CD8-positive, alpha-beta memory T cell (primary cell): ENCODE measurements at regions not wholly inside any gene's neighbourhood (a gene's known extent, or its start where the extent isn't known, plus 50 kb on each side); places are given as distances from the start of the nearest gene placed in this dataset.
"Not testable (repeated sequence)": the region's sequence is repeated elsewhere in the genome, so short reads cannot be mapped to it uniquely, and the experiment has no call there.

ENCODE experiments used
- CTCF ChIA-PET: fragments of 350-600 bp; sonication (Branson Sonifier 250); formaldehyde crosslinking; loops from one replicate; lab custom pipeline; 2021; ENCODE audit warnings: antibody characterized with exemption; lab: Charles Lee
- POLR2A ChIA-PET: fragments of 350-600 bp; sonication (Branson Sonifier 250); formaldehyde crosslinking; loops from one replicate; lab custom pipeline; 2021; ENCODE audit warnings: antibody characterized with exemption; lab: Charles Lee
- DNase-seq, 5 donors: peaks; one replicate each; pipeline versions ENCODE4 v3.0.0 to v3.0.0-alpha.2; 2020 to 2022; ENCODE audit warnings: mixed read lengths in 1 of 5
- H3K27ac ChIP-seq: one replicate; pipeline ENCODE4 v1.7.0; 2013; ENCODE audit warnings: low read depth, mild to moderate bottlenecking, low read length, moderate library complexity
- H3K27me3 ChIP-seq: 2 replicates; pipeline ENCODE4 v1.7.0; 2013; ENCODE audit warnings: low read length, mild to moderate bottlenecking; ENCODE audit not compliant: insufficient read depth, poor library complexity, severe bottlenecking
- H3K36me3 ChIP-seq: 2 replicates; pipeline ENCODE4 v1.7.0; 2013; ENCODE audit warnings: mild to moderate bottlenecking, low read length, moderate library complexity; ENCODE audit not compliant: insufficient read depth
- H3K4me1 ChIP-seq: 2 replicates; pipeline ENCODE4 v1.7.0; 2013; ENCODE audit warnings: mild to moderate bottlenecking, low read length, moderate library complexity; ENCODE audit not compliant: insufficient read depth
- H3K4me3 ChIP-seq: 2 replicates; pipeline ENCODE4 v1.7.0; 2013; ENCODE audit warnings: mild to moderate bottlenecking, low read length
- H3K9me3 ChIP-seq: 2 replicates; pipeline ENCODE4 v1.7.0; 2013; ENCODE audit warnings: mild to moderate bottlenecking, low read length
- H3K27ac Mint-ChIP-seq, 8 donors: one replicate each; pipeline ENCODE4 v1.8.0; 2020 to 2021; ENCODE audit warnings: mixed read lengths in 8 of 8, mild to moderate bottlenecking in 6 of 8, inconsistent platforms in 3 of 8, moderate library complexity in 3 of 8
- H3K27me3 Mint-ChIP-seq, 2 donors: one replicate each; pipeline ENCODE4 v1.8.0; 2020 to 2021; ENCODE audit warnings: mixed read lengths in 2 of 2, mild to moderate bottlenecking in 1 of 2, moderate library complexity in 1 of 2
- H3K36me3 Mint-ChIP-seq, 3 donors: one replicate each; pipeline ENCODE4 v1.8.0; 2020 to 2021; ENCODE audit warnings: mixed read lengths in 3 of 3, inconsistent platforms in 1 of 3, mild to moderate bottlenecking in 1 of 3
- H3K4me1 Mint-ChIP-seq, 3 donors: one replicate each; pipeline ENCODE4 v1.8.0; 2020 to 2021; ENCODE audit warnings: mixed read lengths in 3 of 3, inconsistent platforms in 1 of 3, mild to moderate bottlenecking in 1 of 3
- H3K4me3 Mint-ChIP-seq, 7 donors: one replicate each; pipeline ENCODE4 v1.8.0; 2020 to 2021; ENCODE audit warnings: mixed read lengths in 7 of 7, mild to moderate bottlenecking in 6 of 7, moderate library complexity in 4 of 7, inconsistent platforms in 2 of 7
- H3K9me3 Mint-ChIP-seq, 5 donors: one replicate each; pipeline ENCODE4 v1.8.0; 2020 to 2022; ENCODE audit warnings: mixed read lengths in 5 of 5, mild to moderate bottlenecking in 3 of 5, moderate library complexity in 2 of 5, inconsistent platforms in 1 of 5

DNA sequence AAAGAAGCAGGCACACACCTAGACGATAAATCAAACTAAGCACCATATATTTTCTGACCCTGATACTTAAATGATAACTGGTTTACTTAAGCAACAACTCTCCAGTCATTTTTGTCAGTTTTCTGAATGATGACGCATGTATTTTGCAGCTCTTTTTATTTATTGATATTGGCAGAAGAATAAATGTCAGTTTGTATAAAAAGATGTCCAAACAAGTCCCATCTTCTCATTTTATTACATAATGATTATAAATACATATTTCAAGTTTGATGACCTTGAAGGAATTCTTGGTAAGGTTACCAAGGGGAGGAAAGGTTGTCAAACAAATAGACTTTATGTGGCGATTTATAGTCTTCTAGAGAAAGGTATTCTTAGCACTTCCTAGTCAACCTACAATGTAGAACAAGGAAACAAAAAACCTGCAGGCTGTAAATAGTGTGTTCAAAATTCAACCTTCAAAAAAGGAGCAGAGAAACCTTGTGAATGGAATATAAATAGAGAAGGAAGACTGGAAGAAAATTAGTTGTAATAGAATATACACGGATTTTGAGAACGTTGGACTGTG lies 190.7 kb downstream of the JRKL start:
- Histone ChIP-seq H3K27me3 (no peaks in the 10 kb centered on the region), H3K4me3 (no peak overlapping the region), H3K4me1 (no peaks in the 10 kb centered on the region), H3K27ac (no peak overlapping the region), H3K9me3 (no peaks in the 10 kb centered on the region), H3K36me3 (no peaks in the 10 kb centered on the region)
- ChIA-PET POLR2A (no interaction called here), CTCF (no interaction called here)
- H3K36me3 Mint-ChIP-seq = no peaks in the 10 kb centered on the region
- H3K27me3 Mint-ChIP-seq = peaks cover 3% of the 10 kb centered on the region in 2 donors
- DNase-seq = no peak
- no peak overlapping the region for H3K27ac Mint-ChIP-seq
- peaks cover 0 to 8% (median 2%) of the 10 kb centered on the region in 5 donors for H3K9me3 Mint-ChIP-seq
- no peaks in the 10 kb centered on the region for H3K4me1 Mint-ChIP-seq
- no peak overlapping the region for H3K4me3 Mint-ChIP-seq

DNA sequence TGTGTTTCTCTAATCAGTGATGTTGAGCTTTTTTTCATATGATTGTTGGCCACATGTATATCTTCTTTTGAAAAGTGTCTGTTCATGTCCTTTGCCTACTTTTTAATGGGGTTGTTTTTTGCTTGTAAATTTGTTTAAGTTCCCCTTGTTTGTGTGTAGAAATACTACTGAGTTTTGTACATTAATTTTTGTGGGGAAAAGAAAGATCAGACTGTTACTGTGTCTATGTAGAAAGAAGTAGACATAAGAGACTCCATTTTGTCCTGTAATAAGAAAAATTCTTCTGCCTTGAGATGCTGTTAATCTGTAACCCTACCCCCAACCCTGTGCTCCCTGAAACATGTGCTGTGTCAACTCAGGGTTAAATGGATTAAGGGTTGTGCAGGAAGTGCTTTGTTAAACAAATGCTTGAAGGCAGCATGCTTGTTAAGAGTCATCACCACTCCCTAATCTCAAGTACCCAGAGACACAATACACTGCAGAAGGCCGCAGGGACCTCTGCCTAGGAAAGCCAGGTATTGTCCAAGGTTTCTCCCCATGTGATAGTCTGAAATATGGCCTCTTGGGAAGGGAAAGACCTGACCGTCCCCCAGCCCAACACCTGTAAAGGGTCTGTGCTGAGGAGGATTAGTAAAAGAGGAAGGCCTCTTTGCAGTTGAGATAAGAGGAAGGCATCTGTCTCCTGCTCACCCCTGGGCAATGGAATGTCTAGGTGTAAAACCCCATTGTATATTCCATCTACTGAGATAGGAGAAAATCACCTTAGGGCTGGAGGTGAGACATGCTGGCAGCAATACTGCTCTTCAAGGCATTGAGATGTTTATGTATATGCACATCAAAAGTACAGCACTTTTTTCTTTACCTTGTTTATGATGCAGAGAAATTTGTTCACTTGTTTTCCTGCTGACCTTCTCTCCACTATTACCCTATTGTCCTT lies 196.4 kb downstream of the JRKL start:
- H3K27me3 ChIP-seq, H3K27ac Mint-ChIP-seq, DNase-seq, H3K36me3 Mint-ChIP-seq, CTCF ChIA-PET, H3K4me1 ChIP-seq, H3K36me3 ChIP-seq, H3K27ac ChIP-seq, H3K27me3 Mint-ChIP-seq, H3K9me3 Mint-ChIP-seq, H3K4me3 Mint-ChIP-seq, H3K9me3 ChIP-seq, POLR2A ChIA-PET, H3K4me1 Mint-ChIP-seq, H3K4me3 ChIP-seq: not testable (repeated sequence)

DNA sequence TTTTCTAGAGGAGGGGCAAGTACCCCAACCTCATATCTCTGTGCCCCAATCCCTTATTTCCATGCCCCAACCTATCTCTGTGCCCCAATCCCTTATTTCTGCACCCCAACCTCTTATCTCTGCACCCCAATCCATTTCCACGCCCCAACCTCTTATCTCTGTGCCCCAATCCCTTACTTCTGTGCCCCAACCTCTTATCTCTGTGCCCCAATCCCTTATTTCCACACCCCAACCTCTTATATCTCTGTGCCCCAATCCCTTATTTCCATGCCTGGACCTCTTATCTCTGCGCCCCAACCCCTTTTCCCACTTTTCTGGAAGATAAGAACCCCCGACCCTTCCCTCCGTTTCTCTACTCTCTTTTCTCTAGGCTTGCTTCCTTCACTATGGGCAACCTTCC lies 199.0 kb downstream of the JRKL start:
- H3K4me1 ChIP-seq, H3K4me3 Mint-ChIP-seq, H3K9me3 Mint-ChIP-seq, CTCF ChIA-PET, H3K4me3 ChIP-seq, H3K9me3 ChIP-seq, H3K27me3 ChIP-seq, H3K36me3 ChIP-seq, POLR2A ChIA-PET, H3K27ac Mint-ChIP-seq, DNase-seq, H3K27me3 Mint-ChIP-seq, H3K27ac ChIP-seq, H3K4me1 Mint-ChIP-seq, H3K36me3 Mint-ChIP-seq: not testable (repeated sequence)

- CTCF ChIA-PET = interaction anchor here (1.1 kb wide), 1 partner anchor 16 kb away, joined by 3 read pairs; no protein-coding TSS in a partner anchor
- DNase-seq = no peak
Measured at GRCh38 chr11:96595011-96595410, 205.2 kb downstream of the JRKL start.

DNA sequence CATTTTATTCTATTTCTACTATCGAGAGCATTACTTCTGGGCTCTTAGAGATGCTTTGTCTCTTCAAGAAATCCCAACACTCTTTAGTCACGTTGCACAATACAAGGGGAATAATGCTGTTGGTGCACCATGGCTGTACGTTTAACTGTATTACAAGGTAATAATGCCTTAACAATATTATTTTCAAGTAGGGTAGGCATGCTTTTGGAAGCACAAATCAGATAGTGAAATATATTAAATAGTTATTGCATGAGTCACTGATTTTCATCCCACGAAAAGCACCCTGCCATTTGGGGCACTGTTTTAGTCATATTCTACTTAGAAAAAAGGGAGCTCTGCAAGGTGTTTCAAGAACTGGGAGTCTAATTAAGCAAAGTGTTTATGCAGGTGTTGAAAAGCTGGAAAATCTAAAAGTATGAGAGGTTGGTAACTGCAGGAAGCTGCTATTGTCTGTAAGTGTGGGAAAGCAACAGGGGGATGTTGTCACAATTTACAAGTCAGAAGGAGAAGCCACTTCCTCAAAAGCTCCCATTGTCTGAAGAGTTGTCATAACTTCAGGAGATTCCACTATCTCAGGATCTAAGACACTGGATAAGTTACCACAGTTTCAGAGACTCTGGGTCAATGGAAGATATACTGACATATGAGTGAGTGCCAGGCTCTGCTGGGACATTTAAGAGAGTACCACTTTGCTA lies 218.2 kb downstream of the JRKL start:
- no peaks in the 10 kb centered on the region for H3K36me3 Mint-ChIP-seq
- H3K4me3 Mint-ChIP-seq = no peak overlapping the region
- no peaks in the 10 kb centered on the region for H3K36me3 ChIP-seq
- H3K27me3 Mint-ChIP-seq = peaks cover 0 to 1% of the 10 kb centered on the region in 2 donors
- H3K4me1 ChIP-seq = no peaks in the 10 kb centered on the region
- no peaks in the 10 kb centered on the region for H3K4me1 Mint-ChIP-seq
- POLR2A ChIA-PET = no interaction called here
- DNase-seq = no peak
- H3K9me3 Mint-ChIP-seq = peaks cover 0 to 4% (median 0%) of the 10 kb centered on the region in 5 donors
- H3K27ac Mint-ChIP-seq = no peak overlapping the region
- H3K4me3 ChIP-seq = no peak overlapping the region
- no peaks in the 10 kb centered on the region for H3K27me3 ChIP-seq
- CTCF ChIA-PET = no interaction called here
- H3K9me3 ChIP-seq = no peaks in the 10 kb centered on the region
- no peak overlapping the region for H3K27ac ChIP-seq

More at GRCh38 chr11:96595011-96595410, 205.2 kb downstream of the JRKL start:
- H3K4me1 Mint-ChIP-seq = no peaks in the 10 kb centered on the region
- no peak overlapping the region for H3K27ac Mint-ChIP-seq
- H3K27ac ChIP-seq = no peak overlapping the region
- no peaks in the 10 kb centered on the region for H3K4me1 ChIP-seq
- no peaks in the 10 kb centered on the region for H3K9me3 ChIP-seq
- no peaks in the 10 kb centered on the region for H3K27me3 Mint-ChIP-seq
- H3K4me3 Mint-ChIP-seq = no peak overlapping the region
- POLR2A ChIA-PET = no interaction called here
- H3K9me3 Mint-ChIP-seq = no peaks in the 10 kb centered on the region
- no peak overlapping the region for H3K4me3 ChIP-seq
- H3K27me3 ChIP-seq = no peaks in the 10 kb centered on the region
- no peaks in the 10 kb centered on the region for H3K36me3 ChIP-seq
- no peaks in the 10 kb centered on the region for H3K36me3 Mint-ChIP-seq

DNA sequence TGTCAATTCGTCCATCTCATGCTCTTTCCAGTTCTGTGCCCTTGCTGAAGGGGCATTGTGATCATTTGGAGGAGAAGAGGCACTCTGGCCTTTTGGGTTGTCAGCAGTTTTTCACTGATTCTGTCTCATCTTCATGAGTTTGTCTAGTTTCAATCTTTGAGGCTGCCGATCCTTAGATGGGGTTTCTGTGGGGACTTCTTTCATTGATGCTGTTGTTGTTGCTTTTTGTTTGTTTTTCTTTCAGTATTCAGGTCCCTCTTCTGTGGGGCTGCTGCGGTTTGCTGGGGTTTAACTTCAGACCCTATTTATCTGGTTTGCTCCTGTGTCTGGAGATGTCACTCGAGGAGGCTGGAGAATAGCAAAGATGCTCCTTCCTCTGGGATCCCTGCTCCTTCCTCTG lies 224.3 kb downstream of the JRKL start:
- H3K27ac ChIP-seq = no peak overlapping the region
- DNase-seq = no peak
- H3K36me3 ChIP-seq = no peaks in the 10 kb centered on the region
- no peaks in the 10 kb centered on the region for H3K9me3 ChIP-seq
- Mint-ChIP-seq H3K27me3 (no peaks in the 10 kb centered on the region), H3K4me3 (no peak overlapping the region), H3K36me3 (no peaks in the 10 kb centered on the region), H3K9me3 (peaks cover 0 to 4% (median 0%) of the 10 kb centered on the region in 5 donors), H3K27ac (no peak overlapping the region), H3K4me1 (no peaks in the 10 kb centered on the region)
- ChIA-PET POLR2A (no interaction called here), CTCF (no interaction called here)
- no peak overlapping the region for H3K4me3 ChIP-seq
- H3K4me1 ChIP-seq = no peaks in the 10 kb centered on the region
- H3K27me3 ChIP-seq = no peaks in the 10 kb centered on the region

- peaks cover 0 to 4% (median 0%) of the 10 kb centered on the region in 5 donors for H3K9me3 Mint-ChIP-seq
- no peak overlapping the region for H3K4me3 Mint-ChIP-seq
- H3K9me3 ChIP-seq = no peaks in the 10 kb centered on the region
- no peaks in the 10 kb centered on the region for H3K4me1 Mint-ChIP-seq
- CTCF ChIA-PET = no interaction called here
- POLR2A ChIA-PET = no interaction called here
- H3K27me3 Mint-ChIP-seq = no peaks in the 10 kb centered on the region
- no peaks in the 10 kb centered on the region for H3K4me1 ChIP-seq
- DNase-seq = no peak
- no peaks in the 10 kb centered on the region for H3K36me3 ChIP-seq
- no peaks in the 10 kb centered on the region for H3K27me3 ChIP-seq
- no peaks in the 10 kb centered on the region for H3K36me3 Mint-ChIP-seq
- H3K27ac Mint-ChIP-seq = no peak overlapping the region
- no peak overlapping the region for H3K27ac ChIP-seq
- H3K4me3 ChIP-seq = no peak overlapping the region
Measured at GRCh38 chr11:96614846-96615245, 225.0 kb downstream of the JRKL start.

DNA sequence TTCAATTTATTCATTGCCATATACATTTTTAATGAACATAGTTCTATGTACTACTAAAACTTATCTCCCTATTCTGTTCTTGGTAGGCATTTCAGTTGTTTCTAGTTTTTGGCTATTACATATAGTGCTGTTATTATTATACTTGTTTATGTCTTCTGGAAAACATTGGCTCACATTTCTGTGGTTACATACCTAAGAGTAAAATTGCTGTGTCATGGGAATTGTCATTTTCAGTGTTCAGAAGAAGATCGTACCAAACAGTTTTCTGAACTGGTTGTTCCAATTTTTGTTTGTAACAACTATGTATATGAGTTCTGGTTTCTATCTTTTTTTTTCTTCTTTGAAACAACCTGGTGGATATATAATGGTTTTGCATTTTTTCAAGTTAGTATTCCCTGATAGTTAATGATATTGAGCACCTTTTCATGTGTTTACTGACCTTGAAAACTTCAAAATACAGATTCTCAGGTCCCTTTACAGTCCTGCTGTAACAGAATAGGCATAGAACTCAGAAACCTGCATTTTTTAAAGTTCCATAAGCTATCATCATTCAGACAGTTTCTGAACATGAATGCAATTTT lies 230.7 kb downstream of the JRKL start:
- Mint-ChIP-seq H3K27me3 (no peaks in the 10 kb centered on the region), H3K4me3 (no peak overlapping the region), H3K4me1 (no peaks in the 10 kb centered on the region), H3K27ac (no peak overlapping the region), H3K9me3 (peaks cover 0 to 3% (median 0%) of the 10 kb centered on the region in 5 donors), H3K36me3 (no peaks in the 10 kb centered on the region)
- POLR2A ChIA-PET = no interaction called here
- Histone ChIP-seq H3K27ac (no peak overlapping the region), H3K27me3 (no peaks in the 10 kb centered on the region), H3K36me3 (no peaks in the 10 kb centered on the region), H3K4me1 (no peaks in the 10 kb centered on the region), H3K9me3 (no peaks in the 10 kb centered on the region), H3K4me3 (no peak overlapping the region)
- CTCF ChIA-PET = no interaction called here
- no peak for DNase-seq
